ENCODE measurements at regions not wholly inside any gene's neighbourhood (a gene's known extent, or its start where the extent isn't known, plus 50 kb on each side); places are given as distances from the start of the nearest gene placed in this dataset.

- no peak for TF ChIP-seq CTCF (IDR thresholded peaks at IDR 0.05; ENCODE audit: borderline replicate concordance, extremely low read depth, low read length, poor library complexity, severe bottlenecking)
- TF ChIP-seq EZH2 (IDR thresholded peaks at IDR 0.05; ENCODE audit: borderline replicate concordance, low read depth, low read length, severe bottlenecking): no peak
Observed at GRCh38 chr5:145680767-145681166, 154.4 kb downstream of the PRELID2 start.
